HG03066 (cell line): ENCODE measurements at regions not wholly inside any gene's neighbourhood (a gene's known extent, or its start where the extent isn't known, plus 50 kb on each side); places are given as distances from the start of the nearest gene placed in this dataset.

ENCODE experiments used
- ATAC-seq: cut with Tn5 transposase; IDR thresholded peaks from one replicate; pipeline ENCODE4 v1.9.1; 2021; ENCODE audit warnings: low read depth; ENCODE audit not compliant: unreplicated experiment

- no peak for ATAC-seq
These were observed 85.1 kb upstream of the ARHGAP5 start for GRCh38 chr14:31992011-31992447.

- no peak for ATAC-seq
These were observed 83.6 kb upstream of the ARHGAP5 start for GRCh38 chr14:31993521-31993951.

- ATAC-seq: no peak
These were observed 82.6 kb upstream of the ARHGAP5 start for GRCh38 chr14:31994391-31995033.

GRCh38 chr14:32003585-32003984 is 73.5 kb upstream of the ARHGAP5 start:
- ATAC-seq: no peak

GRCh38 chr14:32004300-32004699 is 72.8 kb upstream of the ARHGAP5 start:
- no peak for ATAC-seq

- no peak for ATAC-seq
These were observed 71.5 kb upstream of the ARHGAP5 start for GRCh38 chr14:32005628-32006027.

- no peak for ATAC-seq
These were observed 70.6 kb upstream of the ARHGAP5 start for GRCh38 chr14:32006263-32007110.

GRCh38 chr14:32007755-32008362 is 69.2 kb upstream of the ARHGAP5 start:
- ATAC-seq: no peak

- ATAC-seq: no peak
These were observed 68.4 kb upstream of the ARHGAP5 start for GRCh38 chr14:32008602-32009193.

- ATAC-seq: no peak
These were observed 67.7 kb upstream of the ARHGAP5 start for GRCh38 chr14:32009221-32009975.

GRCh38 chr14:32009976-32010581 is 67.0 kb upstream of the ARHGAP5 start:
- ATAC-seq: no peak

GRCh38 chr14:32010604-32011125 is 66.4 kb upstream of the ARHGAP5 start:
- ATAC-seq: no peak

GRCh38 chr14:32011225-32011624 is 65.9 kb upstream of the ARHGAP5 start:
- no peak for ATAC-seq

- no peak for ATAC-seq
These were observed 65.0 kb upstream of the ARHGAP5 start for GRCh38 chr14:32012062-32012461.

GRCh38 chr14:32012571-32012970 is 64.5 kb upstream of the ARHGAP5 start:
- ATAC-seq: no peak

GRCh38 chr14:32013083-32013482 is 64.0 kb upstream of the ARHGAP5 start:
- ATAC-seq: no peak

GRCh38 chr14:32014057-32014456 is 63.0 kb upstream of the ARHGAP5 start:
- ATAC-seq: no peak

- ATAC-seq: no peak
These were observed 62.6 kb upstream of the ARHGAP5 start for GRCh38 chr14:32014498-32014897.

- ATAC-seq: no peak
These were observed 61.9 kb upstream of the ARHGAP5 start for GRCh38 chr14:32015166-32015565.

GRCh38 chr14:32017587-32017986 is 59.5 kb upstream of the ARHGAP5 start:
- no peak for ATAC-seq
